GM12878 (cell line): ENCODE measurements at regions not wholly inside any gene's neighbourhood (a gene's known extent, or its start where the extent isn't known, plus 50 kb on each side); places are given as distances from the start of the nearest gene placed in this dataset.

Experiments used
- ATAC-seq: fragments of 200-7000 bp; cut with Tn5 transposase; 3 replicates; pipeline ENCODE4 v1.9.1; 2020; ENCODE audit warnings: mild to moderate bottlenecking, moderate library complexity
- BruUV-seq: library from RNA; stranded (reverse); fragments of 400-500 nt; replicated peaks from 2 replicates; lab custom pipeline; 2021; lab: Mats Ljungman, UMichigan
- CTCF ChIA-PET: fragments of 300-600 bp; sonication (Branson Sonifier 250); formaldehyde crosslinking; extraction: SDS; loops from one replicate; lab custom pipeline; 2021; ENCODE audit warnings: inconsistent platforms; lab: Yijun Ruan, JAX
- POLR2A ChIA-PET: fragments of 350-600 bp; formaldehyde crosslinking; extraction: SDS; loops from one replicate; lab custom pipeline; 2021; ENCODE audit warnings: inconsistent platforms; lab: Charles Lee
- RAD21 ChIA-PET: fragments of 300-600 bp; sonication (Branson Sonifier 250); formaldehyde crosslinking; loops from one replicate; lab custom pipeline; 2023; ENCODE audit warnings: antibody characterized with exemption; ENCODE audit not compliant: unreplicated experiment; lab: Charles Lee
- SMC1A ChIA-PET: fragments of 300-600 bp; sonication (Branson Sonifier 250); formaldehyde crosslinking; loops from one replicate; lab custom pipeline; 2023; ENCODE audit not compliant: unreplicated experiment, uncharacterized antibody; lab: Charles Lee
- DNase-seq: peaks from one replicate; pipeline ENCODE4 v3.0.0-alpha.2; 2011; ENCODE audit warnings: low read depth, low spot score
- FAIRE-seq: peaks from 3 replicates; lab custom pipeline; 2011; peaks lifted over from hg19 to GRCh38; lab: Jason Lieb, UNC
- H2AFZ ChIP-seq: 2 replicates; pipeline ENCODE4 v1.6.0; 2011; ENCODE audit warnings: low read depth, low read length, control low read depth; ENCODE audit not compliant: control insufficient read depth
- H3K27ac ChIP-seq: 2 replicates; pipeline ENCODE4 v1.5.1; 2011; ENCODE audit warnings: control low read depth; ENCODE audit not compliant: control insufficient read depth, insufficient read depth
- H3K27me3 ChIP-seq, 2 experiments: replicated peaks in 1 of 2; 2 replicates each; pipeline versions ENCODE4 v1.6.0 to v1.6.1; 2011; ENCODE audit warnings: low read length in 1 of 2; ENCODE audit not compliant: control insufficient read depth in 2 of 2, insufficient read depth in 2 of 2
- H3K36me3 ChIP-seq, 2 experiments: 2 replicates each; pipeline ENCODE4 v1.5.1; 2011; ENCODE audit warnings: low read length in 1 of 2; ENCODE audit not compliant: control insufficient read depth in 2 of 2, insufficient read depth in 2 of 2
- H3K4me1 ChIP-seq: 2 replicates; pipeline ENCODE4 v1.6.1; 2011; ENCODE audit warnings: mild to moderate bottlenecking, low read length, moderate library complexity, mixed read lengths; ENCODE audit not compliant: control insufficient read depth, insufficient read depth
- H3K4me2 ChIP-seq: 2 replicates; pipeline ENCODE4 v1.6.0; 2011; ENCODE audit warnings: control low read depth; ENCODE audit not compliant: control insufficient read depth, insufficient read depth
- H3K4me3 ChIP-seq: fragments of 200-600 bp; sonication (generic); 2 replicates; pipeline ENCODE4 v1.5.1; 2016
- H3K79me2 ChIP-seq: 2 replicates; pipeline ENCODE4 v1.6.0; 2011; ENCODE audit warnings: low read length; ENCODE audit not compliant: control insufficient read depth, insufficient read depth
- H3K9ac ChIP-seq: 2 replicates; pipeline ENCODE4 v1.8.0; 2011; ENCODE audit warnings: low read length, control low read depth, mixed read lengths; ENCODE audit not compliant: control insufficient read depth, insufficient read depth
- H3K9me3 ChIP-seq: replicated peaks from 3 replicates; pipeline ENCODE4 v1.5.1; 2011; ENCODE audit warnings: mild to moderate bottlenecking, low read length; ENCODE audit not compliant: control insufficient read depth, insufficient read depth
- H4K20me1 ChIP-seq: 2 replicates; pipeline ENCODE4 v1.6.0; 2011; ENCODE audit not compliant: control insufficient read depth, insufficient read depth
- CBX5 ChIP-seq: sonication (generic); IDR thresholded peaks from 2 replicates; pipeline ENCODE4 v1.6.1; 2016; ENCODE audit warnings: low read depth, moderate library complexity, mild to moderate bottlenecking, inconsistent platforms
- FOXM1 ChIP-seq: IDR thresholded peaks from 2 replicates; pipeline ENCODE4 v1.6.1; 2012; ENCODE audit warnings: low read depth, mild to moderate bottlenecking, inconsistent platforms, low read length, moderate library complexity
- KAT2A ChIP-seq: conservative IDR thresholded peaks from 2 replicates; pipeline ENCODE4 v1.6.1; 2011; ENCODE audit warnings: low read depth, low read length; ENCODE audit not compliant: control insufficient read depth
- PAX8 ChIP-seq: fragments of 450-650 bp; IDR thresholded peaks from 2 replicates; pipeline ENCODE4 v1.6.1; 2017; ENCODE audit warnings: mild to moderate bottlenecking, moderate library complexity
- RAD51 ChIP-seq: fragments of 450-650 bp; IDR thresholded peaks from 2 replicates; pipeline ENCODE4 v1.6.1; 2016; ENCODE audit warnings: moderate library complexity, mild to moderate bottlenecking, inconsistent platforms
- SREBF1 ChIP-seq: IDR thresholded peaks from 2 replicates; pipeline ENCODE4 v1.6.1; 2012; ENCODE audit warnings: mild to moderate bottlenecking, low read length
- TCF12 ChIP-seq: IDR thresholded peaks from 2 replicates; pipeline ENCODE4 v1.6.1; 2011; ENCODE audit warnings: low read depth, mild to moderate bottlenecking, low read length
- WGBS: methylation state at CpG from one replicate; pipeline ENCODE4 v1.1.6; 2016; ENCODE audit warnings: low lambda C conversion rate; ENCODE audit not compliant: insufficient replicate concordance, insufficient coverage; ENCODE audit errors: missing lambda C conversion rate; 5-methylcytosine and 5-hydroxymethylcytosine counted together
- in situ Hi-C: fragments of 300-500 bp; cut with MboI; formaldehyde crosslinking; loops from 9 replicates; pipeline ENCODE4 v1.14.3; 2018; ENCODE audit warnings: mixed read lengths
- intact Hi-C: fragments of 100-400 bp; cut with micrococcal nuclease; formaldehyde crosslinking; loops from one replicate; pipeline ENCODE4 v1.14.2; 2022; ENCODE audit not compliant: unreplicated experiment
- TF ChIP-seq, protein P1 (sequence below): IDR thresholded peaks from 2 replicates; pipeline ENCODE4 v1.6.1; 2011; ENCODE audit warnings: low read depth, mild to moderate bottlenecking, low read length, moderate library complexity, borderline replicate concordance; ENCODE audit errors: extremely low read depth
- TF ChIP-seq, protein P2 (sequence below): fragments of 450-650 bp; conservative IDR thresholded peaks from 2 replicates; pipeline ENCODE4 v1.6.1; 2017; ENCODE audit warnings: mild to moderate bottlenecking, moderate library complexity

DNA sequence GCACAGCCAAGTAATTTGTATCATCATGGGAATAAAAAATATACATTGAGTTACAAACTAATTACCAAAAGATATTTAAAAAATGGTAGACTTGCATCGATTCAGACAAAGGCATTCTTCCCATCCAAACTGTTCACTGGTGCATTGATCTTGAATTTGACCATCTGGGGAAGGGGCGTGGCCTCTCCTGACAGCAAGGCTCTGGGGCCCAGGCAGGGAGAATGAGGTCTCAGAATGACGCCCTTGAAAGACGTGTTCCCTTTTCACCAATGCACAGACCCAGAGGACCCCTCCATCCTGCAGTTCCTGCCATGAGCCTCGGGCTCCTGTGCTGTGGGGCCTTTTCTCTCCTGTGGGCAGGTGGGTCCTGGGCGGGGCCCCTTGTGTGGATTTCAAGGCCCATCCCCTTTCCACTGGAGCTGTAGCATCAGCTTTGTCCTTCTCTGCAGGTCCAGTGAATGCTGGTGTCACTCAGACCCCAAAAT lies 91.1 kb upstream of the PRSS58 start:
- in situ Hi-C loops: no loop called here
- intact Hi-C loops: no loop called here
- ChIA-PET RAD21 (no interaction called here), POLR2A (no interaction called here), SMC1A (no interaction called here), CTCF (no interaction called here)
- Histone ChIP-seq H3K27ac (no peak overlapping the region), H3K4me1 (no peaks in the 10 kb centered on the region), H3K4me3 (no peak overlapping the region), H3K36me3 (no peaks in the 10 kb centered on the region), H4K20me1 (no peaks in the 10 kb centered on the region), H3K27me3 (peaks cover 2 to 4% of the 10 kb centered on the region in 2 experiments; a peak in 2 of 4 replicates), H3K9me3 (no peaks in the 10 kb centered on the region), H3K79me2 (no peaks in the 10 kb centered on the region), H2AFZ (no peak overlapping the region), H3K4me2 (no peak overlapping the region), H3K9ac (no peak overlapping the region)
- WGBS: 6% methylated on average over 6 of the region's 6 CpGs
- no TSS peak for BruUV-seq
- FAIRE-seq: no peak
- no peak for ATAC-seq
- TF ChIP-seq, protein P1, sequence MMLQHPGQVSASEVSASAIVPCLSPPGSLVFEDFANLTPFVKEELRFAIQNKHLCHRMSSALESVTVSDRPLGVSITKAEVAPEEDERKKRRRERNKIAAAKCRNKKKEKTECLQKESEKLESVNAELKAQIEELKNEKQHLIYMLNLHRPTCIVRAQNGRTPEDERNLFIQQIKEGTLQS: no peak
- TF ChIP-seq SREBF1: no peak
- TF ChIP-seq TCF12: no peak
- no peak for TF ChIP-seq KAT2A
- no peak for TF ChIP-seq FOXM1
- TF ChIP-seq CBX5: no peak
- TF ChIP-seq, protein P2, sequence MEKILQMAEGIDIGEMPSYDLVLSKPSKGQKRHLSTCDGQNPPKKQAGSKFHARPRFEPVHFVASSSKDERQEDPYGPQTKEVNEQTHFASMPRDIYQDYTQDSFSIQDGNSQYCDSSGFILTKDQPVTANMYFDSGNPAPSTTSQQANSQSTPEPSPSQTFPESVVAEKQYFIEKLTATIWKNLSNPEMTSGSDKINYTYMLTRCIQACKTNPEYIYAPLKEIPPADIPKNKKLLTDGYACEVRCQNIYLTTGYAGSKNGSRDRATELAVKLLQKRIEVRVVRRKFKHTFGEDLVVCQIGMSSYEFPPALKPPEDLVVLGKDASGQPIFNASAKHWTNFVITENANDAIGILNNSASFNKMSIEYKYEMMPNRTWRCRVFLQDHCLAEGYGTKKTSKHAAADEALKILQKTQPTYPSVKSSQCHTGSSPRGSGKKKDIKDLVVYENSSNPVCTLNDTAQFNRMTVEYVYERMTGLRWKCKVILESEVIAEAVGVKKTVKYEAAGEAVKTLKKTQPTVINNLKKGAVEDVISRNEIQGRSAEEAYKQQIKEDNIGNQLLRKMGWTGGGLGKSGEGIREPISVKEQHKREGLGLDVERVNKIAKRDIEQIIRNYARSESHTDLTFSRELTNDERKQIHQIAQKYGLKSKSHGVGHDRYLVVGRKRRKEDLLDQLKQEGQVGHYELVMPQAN: no peak
- no peak for TF ChIP-seq RAD51
- TF ChIP-seq PAX8: no peak
- TF ChIP-seq, all 136 proteins: peak for 0
- no peak for DNase-seq
